Mucosa of gallbladder (tissue), 1 donor: ENCODE measurements at regions not wholly inside any gene's neighbourhood (a gene's known extent, or its start where the extent isn't known, plus 50 kb on each side); places are given as distances from the start of the nearest gene placed in this dataset.

Experiments
- DNase-seq: peaks from one replicate; pipeline ENCODE4 v3.0.0-alpha.2; 2020; ENCODE audit warnings: low spot score
- donor health status: DM: no; HTN: no; CAD: no.

DNA sequence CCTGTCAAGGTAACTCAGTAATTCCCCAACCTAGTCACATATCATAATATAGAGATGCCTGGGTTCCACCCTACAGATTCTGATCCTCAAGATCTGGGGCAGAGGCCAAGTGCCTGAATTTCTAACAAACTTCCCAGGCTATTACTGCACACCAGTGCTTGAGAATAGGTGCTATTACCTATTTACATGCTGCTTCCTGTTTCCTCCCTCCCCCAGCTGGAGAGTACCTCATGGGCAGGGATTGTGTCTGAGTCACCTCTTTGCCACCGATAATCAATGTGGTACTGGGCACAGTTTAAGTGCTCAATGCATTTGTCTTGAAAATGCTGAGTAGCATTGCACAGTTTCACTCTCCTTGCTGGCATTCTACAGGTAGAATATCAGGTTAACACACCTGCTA is 582.2 kb upstream of the CADM1 start:
- peak; percentile 21 for DNase-seq

DNA sequence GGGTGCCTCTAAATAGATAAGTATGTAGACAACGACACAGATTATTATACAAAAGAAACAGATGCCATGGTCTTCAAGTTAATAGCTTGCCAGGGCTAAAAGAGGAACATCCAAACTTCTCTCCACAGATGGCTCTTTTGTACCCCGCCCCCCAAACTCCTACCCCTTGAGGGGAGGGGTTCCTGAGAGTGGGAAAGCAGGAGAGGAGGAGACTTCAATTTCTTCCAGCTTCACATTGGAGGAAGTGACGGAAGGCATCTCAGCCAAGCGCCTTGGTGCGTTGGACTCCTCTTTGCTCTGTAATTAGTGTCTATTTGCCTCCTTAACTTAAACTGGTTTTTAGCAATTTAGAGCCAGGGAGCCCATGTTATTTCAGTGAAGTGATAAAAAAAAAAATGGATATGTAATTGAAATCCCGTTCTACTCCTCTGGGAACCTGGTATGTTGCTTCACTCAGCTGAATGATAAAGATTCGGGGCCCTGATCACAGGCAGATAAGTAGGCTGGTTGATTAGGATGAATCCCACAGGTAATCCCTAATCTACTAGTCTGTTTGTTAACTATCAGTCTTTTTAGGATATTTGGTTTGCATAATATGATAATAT is 580.9 kb upstream of the CADM1 start:
- no peak for DNase-seq

DNA sequence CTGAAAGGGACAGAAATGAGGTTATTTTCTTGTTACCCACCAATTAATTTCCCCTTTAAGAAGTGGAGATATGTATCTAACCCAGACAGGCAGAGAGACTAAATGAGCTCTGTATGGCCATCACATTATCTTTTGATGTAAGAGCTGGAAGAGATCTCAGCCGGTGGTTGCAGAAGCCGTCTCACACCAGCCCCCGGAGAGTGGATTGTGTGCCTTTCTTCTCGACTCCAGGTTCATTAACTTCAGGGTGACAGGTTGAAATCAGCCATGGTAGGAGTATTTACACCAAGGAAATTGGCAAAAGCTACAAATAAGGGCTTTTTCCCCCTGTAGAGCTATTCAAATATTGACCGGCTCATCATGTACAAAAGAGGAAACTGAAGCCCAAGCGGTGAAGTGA is 580.3 kb upstream of the CADM1 start:
- DNase-seq: no peak

DNA sequence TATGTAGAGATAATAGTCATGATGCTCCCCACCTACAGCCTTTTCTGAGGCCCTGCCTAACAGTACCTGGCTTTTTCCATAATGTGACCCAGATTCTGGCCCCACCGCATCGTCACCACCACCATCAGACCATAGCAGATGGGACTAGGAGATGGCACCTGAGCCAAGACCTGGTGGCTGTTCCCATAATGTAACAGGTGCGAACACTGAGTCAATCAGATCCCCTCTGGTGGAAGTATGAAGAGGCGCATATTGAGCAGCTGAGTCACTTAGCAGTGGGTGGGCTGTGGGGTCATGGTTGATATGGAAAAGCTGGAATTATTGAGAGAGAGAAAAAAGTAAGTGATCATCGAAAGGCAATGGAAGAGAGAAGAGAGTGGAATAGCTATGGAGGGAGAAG is 578.0 kb upstream of the CADM1 start:
- no peak for DNase-seq

DNA sequence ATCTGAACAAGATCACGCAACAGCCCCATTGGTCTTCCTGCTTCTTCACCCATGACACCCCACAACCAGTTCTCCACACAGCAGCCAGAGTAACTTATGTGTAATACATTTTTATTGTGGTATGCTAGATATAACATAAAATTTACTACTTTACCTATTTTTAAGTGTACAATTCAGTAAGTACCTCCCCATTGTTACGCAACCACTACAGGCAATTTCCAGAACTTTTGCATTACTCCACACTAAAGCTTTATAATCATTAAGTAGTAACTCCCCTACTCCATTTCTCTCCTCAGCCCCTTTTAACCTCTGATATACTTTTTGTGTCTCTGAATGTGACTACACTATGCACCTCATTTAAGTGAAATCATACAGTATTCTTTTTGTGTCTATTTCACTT is 575.4 kb upstream of the CADM1 start:
- no peak for DNase-seq

DNA sequence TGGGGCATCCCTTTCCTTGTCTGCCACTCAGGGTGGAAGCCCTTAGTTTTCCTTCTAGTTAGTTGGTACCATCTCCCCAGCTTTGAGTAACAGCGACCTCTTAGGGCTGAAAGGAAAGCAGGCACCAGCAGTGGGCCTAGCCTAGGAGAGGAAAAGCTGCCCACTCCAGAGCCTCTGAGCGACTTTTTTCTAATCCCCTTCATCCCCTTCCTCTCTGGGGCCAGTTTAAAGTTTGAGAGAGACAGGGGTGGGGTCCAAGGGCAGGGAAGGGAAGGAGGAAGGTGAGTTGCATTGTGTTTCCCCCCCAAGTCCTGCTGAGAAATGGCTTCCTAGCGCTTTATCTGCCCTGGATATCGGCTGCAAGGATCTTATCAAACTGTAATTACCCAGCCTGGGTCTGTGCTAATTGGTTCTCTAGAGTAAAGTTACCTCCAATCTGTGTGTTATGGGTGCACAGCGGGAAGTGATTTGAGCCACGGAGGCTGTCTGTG is 573.9 kb upstream of the CADM1 start:
- DNase-seq: no peak

DNA sequence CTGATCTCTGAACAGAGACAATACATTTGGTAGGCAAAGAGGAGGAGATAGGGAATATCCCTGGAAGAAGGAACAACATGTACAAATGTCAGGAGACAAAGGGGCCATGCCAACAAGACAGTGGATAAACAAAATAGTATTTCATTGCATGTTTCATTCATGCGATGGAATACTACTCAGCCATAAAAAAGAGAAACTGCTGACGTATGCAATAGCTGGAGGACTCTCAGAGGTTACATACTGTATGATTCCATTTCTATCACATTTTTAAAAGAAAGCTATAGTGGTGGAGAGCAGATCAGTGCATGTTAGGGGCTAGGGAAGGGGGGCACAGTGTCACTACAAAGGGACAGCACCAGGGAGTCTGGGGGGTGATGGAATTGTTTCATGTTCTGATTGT is 572.9 kb upstream of the CADM1 start:
- DNase-seq: no peak

DNA sequence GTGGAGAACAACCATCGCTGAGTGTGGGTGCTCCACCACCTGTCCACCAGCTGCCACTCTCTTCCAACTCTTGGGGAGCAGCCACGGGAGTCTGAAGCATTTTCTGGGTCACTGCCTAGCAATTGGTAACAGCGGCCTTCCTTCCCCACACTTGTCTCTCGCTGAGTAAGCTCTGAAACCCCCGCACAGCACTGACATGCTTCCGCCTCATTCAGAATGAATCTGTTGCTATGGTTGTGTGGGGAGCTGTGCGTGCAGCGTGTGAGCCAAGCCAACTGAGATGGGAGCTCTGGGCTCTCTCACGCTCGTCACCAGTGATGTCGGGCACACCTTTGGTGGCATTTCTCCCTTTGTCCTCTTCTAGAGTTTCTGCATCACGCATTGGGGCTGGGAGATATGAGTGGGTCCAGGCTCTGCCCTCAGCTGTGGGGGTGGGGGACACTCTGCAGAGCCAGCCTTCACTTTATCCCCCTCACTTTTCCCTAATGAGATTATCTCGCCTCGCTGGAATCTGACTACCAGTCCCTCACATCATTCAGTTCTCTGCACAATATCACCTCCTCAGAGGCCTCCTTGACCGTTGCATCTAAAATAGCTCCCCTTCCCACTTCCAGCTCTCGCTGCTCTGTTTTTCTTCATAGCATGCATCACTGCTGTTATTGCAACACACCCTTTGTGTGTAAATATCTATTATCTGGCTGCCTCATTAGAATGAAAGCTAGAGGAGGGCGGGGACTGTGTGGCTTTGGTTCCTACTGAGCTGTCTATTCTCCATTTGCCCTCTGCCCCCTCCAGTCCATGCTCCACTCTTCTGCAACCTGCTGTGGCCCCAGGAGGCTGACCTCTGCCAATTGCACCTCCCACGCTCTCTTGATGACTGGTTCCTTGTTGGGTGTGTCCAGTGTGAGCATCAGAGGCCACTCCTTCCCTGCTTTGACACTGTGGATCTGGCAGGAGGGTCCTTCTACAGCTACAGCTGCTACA is 569.9 kb upstream of the CADM1 start:
- peak; percentile 11 for DNase-seq

DNA sequence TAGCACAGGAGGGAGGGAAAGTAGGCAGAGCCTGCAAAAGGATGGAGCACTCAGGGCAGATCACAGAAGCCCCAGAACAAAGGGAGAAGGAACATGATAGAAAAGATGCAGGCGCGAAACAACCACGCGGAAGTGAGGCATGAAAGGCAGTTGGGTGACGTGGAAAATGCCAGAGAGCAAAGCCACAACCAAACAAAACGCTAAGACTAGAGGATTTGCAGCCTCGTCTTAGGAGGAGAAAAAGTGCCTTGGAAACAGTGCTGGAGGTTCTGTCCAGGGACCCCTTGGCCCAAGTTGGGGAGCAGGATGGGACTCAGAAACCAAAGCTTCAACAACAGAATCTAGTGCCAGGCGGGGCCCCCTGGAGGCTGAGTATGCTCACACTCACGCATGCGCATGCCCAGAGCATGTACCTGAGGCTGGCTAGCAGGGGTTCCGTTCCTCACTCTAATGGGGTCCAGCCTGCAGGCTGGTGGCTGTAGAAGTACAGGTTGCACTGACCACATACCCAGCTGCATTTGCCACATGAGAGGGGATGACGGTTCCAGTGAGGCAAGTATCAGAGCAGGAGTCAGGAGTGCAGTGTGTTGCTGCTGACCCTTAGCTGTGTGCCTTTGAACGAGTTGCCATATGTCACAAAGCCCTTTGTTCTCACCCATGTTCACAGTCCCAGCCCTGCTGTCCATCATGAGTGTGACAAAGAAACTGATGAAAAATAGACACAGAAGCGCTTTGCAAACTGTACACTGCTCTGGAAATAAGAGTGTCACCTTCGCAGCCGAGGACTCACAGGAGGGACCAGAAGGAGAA is 568.6 kb upstream of the CADM1 start:
- no peak for DNase-seq

DNA sequence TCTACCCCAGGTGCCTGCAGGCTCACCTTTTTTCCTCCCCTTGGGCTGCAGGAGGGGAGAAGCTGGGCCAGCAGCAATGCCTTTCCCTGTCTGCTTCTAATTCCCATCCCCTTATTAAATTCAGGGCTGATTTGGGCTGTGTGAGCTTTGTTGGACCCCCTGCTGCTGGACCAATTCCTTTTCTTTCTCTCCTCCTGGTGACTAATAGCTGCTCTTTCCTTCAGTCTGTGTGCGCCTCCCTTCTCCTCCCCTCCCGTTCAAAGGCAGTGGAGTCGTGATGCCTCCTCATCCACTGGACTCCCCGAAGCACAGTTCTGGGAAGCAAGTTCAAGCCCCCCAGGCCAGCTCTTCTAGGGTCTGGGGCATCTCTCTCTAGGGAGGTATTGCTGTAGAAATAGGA is 567.9 kb upstream of the CADM1 start:
- no peak for DNase-seq

DNA sequence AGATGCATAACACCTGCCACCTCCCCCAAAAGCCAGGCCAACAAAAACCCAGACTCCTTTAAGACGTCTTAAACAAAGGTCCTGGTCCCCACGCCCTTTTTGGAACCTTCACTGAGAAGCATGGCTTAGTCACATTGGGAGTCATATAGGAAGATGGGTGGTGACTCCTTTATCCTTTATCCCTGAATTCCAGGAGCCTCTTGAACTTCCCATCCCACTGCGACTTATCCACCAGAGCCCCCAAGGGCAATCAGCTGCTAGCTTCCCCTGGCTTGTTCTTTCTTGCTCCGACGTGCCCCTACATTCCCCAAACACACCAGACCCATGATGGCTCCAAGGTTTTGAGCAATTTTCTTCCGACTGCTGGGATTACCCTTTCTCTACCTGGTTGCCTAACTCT is 567.0 kb upstream of the CADM1 start:
- no peak for DNase-seq

DNA sequence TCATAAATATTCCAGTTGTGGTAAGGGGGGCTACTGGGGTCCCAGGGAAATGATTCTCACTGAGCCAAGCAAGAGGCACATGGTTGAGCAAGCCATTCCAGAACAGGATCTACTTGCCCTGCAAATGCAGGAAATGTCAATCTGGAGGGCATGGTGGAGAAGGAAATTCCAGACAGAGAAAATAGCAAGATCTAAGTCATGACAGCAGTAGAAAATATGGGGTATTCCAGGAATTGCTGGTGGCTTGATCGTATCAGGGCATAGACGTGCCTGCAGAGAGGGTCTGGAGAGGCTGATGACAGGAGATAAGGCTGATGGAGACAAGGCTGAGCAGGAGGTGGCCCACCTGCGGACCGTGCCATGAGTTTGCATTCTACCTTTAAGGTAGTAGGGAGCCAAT is 566.3 kb upstream of the CADM1 start:
- no peak for DNase-seq

DNA sequence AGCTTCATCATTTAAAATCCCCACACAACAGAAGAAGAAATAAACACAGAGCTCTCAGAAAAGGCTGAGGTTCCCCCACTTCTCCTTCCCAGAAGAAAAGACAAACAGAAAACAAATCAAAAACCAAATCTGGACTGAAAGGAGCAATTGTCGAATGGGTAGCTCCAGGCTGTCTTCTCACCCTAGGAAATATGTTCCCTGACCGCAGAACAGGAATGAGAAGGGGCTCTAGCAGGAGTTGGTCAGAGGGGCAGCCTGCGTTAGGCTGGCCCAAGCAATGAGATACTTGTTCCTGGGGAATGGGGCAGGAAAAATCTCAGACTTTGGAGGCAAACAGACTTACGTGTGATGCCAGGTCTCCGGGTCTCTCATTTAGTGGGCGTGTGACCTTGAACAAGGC is 562.6 kb upstream of the CADM1 start:
- DNase-seq: no peak

DNA sequence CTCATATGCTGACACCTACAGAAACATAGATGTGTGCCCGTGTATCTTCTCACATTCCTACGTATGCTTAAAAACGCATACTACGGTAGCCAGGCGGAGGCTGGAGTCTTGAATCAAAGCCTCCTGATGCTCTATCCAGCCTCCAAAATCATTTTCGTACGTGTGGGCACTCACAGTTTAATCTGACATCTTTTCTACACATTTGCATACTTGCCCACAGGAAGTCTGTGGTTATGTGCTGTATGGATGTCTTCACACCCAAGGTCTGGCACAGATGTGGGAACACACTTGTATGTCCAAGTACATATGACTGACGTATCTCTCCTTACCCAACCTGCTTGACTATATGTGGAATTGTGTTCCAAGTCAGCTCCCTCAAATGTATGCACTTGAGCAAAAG is 561.8 kb upstream of the CADM1 start:
- DNase-seq: no peak

DNA sequence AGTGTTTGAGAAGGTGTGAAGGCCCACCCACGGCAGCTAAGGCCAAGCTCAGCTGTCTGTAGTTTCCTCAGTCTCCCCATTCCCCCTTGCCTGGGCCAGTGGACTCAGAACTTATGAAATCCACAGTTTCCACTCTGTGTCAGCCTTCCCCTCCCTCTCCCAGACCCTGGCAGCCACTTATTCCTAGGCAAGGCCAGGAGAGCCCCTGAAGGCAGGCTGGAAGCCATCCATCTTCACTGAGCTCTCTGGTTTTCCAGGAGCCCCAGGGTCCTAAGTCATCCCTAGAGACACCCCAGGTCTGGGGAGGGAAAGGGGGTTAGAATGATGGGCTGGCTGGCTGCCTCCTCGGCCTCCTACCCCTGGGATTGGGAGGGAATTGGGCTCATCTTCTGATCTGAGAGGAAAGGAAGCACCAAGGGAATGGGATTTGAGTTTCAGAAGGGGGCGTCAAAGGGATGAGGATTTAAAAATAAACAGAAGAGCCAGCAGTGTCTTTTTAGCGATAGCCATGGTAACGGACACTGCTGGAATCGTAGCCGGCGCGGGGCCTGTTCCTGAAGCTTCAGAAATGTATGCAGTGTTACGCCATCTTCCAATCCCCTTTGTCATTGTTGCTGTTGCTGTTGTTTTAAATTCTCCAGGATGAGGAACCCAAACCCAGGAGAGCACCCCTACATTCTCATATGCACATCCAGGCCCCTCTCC is 561.1 kb upstream of the CADM1 start:
- no peak for DNase-seq

DNA sequence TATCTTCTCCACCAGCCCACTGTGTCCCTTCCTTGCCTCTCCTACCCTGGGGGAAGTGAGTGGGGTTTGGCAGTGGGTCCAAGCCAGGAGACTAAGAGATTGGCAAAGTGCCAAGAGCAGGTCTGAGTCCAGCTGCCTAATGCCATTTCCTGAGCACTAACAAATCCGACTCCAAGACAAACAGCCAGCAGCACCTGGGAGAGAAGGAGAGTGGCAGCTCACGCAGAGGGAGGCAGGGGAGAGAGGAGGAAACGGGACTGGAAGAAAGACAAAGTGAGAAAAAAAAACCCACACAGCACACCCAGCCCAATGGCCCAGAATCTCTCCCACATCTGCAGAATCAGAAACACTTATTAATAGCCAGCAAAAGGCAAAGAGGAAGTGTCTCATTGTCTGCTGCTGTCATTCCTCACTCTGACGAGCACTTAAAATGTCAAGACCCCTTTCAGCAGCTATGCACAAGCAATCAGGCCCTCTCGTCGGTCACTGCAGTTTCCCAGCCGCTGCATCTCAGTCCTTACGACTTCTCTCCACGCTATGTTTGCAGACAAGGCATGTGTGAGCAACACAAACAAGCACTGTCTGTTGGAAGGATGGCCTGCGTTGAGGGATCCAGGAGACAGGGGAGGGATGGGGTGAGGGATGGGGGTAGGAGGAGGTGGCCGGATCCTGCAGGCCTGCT is 558.4 kb upstream of the CADM1 start:
- DNase-seq: no peak

DNA sequence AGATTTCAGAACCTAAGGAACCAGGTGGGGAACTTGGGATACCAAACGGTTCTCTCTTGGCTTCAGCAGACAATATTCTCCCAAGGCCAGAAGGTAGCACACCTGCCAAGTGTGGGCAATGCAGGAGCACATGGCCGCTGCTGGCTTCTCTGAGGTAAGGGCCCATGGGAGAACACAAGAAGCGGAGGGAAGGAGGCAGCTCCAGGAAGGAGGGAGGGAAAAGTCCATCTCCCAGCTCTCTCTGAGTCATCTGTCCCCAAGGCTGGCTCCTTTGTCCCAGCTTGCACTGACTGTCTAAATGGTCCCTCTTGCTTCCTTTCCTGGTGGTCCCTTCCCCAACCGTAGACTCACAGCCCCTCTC is 557.9 kb upstream of the CADM1 start:
- peak; percentile 17 for DNase-seq

DNA sequence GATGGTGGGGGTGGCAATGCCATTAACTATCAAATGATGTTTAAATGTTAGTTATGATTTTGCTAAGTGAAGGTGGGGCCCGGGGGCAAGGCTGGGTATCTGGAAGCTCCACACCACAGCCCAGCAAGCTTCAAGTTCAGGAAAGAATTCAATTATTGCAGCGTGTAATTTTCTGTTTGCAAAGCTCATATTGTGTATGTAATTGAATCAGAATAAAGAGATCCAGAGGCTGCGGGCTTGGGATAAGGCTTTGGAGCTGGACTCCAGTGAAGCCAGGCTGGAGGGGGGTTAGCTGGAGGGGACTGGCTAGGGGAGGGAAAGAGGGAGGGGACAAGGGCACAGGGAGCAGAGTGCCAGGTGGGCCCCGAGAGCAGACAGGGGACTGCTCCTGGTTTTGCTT is 557.1 kb upstream of the CADM1 start:
- no peak for DNase-seq

DNA sequence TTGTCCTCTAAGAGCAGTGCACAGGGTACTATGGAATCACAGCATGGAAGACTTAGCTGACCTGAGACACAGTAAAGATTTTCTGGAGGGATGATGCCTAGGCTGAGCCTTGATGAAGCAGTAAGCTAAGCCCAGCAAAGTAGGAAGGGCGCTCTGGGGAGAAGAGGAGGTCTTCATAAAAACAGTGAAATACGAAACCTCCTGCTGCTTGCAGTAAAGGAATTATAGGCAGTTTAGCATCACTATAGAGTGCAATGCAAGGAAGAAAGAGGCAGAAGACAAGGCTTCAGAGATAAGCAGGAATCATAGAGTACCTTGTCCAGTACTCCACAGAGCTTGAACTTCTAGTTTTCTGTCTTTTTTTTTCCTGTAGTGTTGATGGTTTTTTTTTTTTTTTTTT is 555.7 kb upstream of the CADM1 start:
- DNase-seq: no peak

DNA sequence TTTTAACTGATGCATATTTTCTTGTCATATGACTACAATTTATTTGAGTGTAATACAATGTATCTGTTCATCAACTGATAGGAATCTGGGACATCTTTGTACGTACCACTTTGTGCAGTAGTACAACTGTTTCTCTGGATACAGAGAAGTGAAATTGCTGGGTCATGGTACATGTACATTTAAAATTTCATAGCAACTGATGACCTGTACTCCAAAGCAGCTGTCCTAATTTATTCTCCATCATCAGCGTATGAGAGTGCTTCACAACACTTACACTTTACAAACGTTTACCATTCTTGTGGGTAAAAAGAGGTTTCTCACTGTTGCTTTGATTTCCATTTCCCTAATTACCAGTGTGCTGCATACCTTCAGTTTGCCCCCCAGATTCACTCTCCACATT is 552.8 kb upstream of the CADM1 start:
- no peak for DNase-seq

DNA sequence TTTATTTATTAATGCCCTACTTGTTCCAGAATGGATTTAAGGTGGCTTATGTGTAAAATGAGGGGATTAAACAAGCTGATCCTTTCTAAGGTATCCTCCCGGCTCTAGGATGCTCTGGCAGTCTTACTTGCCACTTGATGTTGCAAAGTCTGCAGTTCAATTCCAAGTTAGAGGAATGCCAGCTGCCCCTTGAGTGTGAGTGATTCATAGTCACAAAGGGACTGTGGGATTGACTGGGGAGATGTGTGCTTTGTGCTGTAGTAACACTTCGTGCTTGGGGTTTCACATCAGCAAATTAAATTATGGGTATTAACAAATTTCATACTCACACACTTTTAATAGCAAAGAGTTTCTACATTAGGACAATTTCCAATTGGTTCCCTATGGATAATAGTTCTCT is 550.8 kb upstream of the CADM1 start:
- DNase-seq: no peak
